SK-N-SH treated with all-trans-retinoic acid at 6 μM for 48 hours (cell line): ENCODE measurements at regions not wholly inside any gene's neighbourhood (a gene's known extent, or its start where the extent isn't known, plus 50 kb on each side); places are given as distances from the start of the nearest gene placed in this dataset.

Experiments used
- ESRRG ChIP-seq: fragments of 250-450 bp; sonication (Bioruptor Pico); IDR thresholded peaks from 2 replicates; pipeline ENCODE4 v1.6.1; 2021; ENCODE audit warnings: mild to moderate bottlenecking
- GLIS3 ChIP-seq: fragments of 250-450 bp; sonication (Bioruptor Pico); IDR thresholded peaks from 2 replicates; pipeline ENCODE4 v1.5.0; 2020; ENCODE audit warnings: mild to moderate bottlenecking, moderate library complexity
- ISL1 ChIP-seq: fragments of 250-450 bp; sonication (Bioruptor Pico); IDR thresholded peaks from 2 replicates; pipeline ENCODE4 v2.1.2; 2022; ENCODE audit warnings: mild to moderate bottlenecking, moderate library complexity
- TSHZ2 ChIP-seq: fragments of 250-450 bp; sonication (Bioruptor Pico); IDR thresholded peaks from 2 replicates; pipeline ENCODE4 v1.5.0; 2020; ENCODE audit warnings: mild to moderate bottlenecking, moderate library complexity
- ZFP30 ChIP-seq: fragments of 450-650 bp; formaldehyde crosslinking; IDR thresholded peaks from 2 replicates; pipeline ENCODE4 v1.5.0; 2022; ENCODE audit warnings: mild to moderate bottlenecking, moderate library complexity

GRCh38 chr12:118527310-118527709 is 151.0 kb downstream of the SUDS3 start:
- TF ChIP-seq GLIS3 (CRISPR knock-in tag) (no peak), ESRRG (no peak), TSHZ2 (CRISPR knock-in tag) (no peak), ZFP30 (CRISPR knock-in tag) (no peak), ISL1 (no peak)
